T47D (cell line): ENCODE measurements at regions not wholly inside any gene's neighbourhood (a gene's known extent, or its start where the extent isn't known, plus 50 kb on each side); places are given as distances from the start of the nearest gene placed in this dataset.

ENCODE experiments used
- DNase-seq, 2 experiments: peaks; one replicate each; pipeline versions ENCODE4 v3.0.0 to v3.0.0-alpha.2; 2011 to 2012; ENCODE audit warnings: low read depth in 1 of 2, low spot score in 1 of 2
- JUND ChIP-seq: IDR thresholded peaks from 2 replicates; pipeline ENCODE4 v1.6.1; 2012; ENCODE audit warnings: low read depth
- in situ Hi-C: cut with HindIII; loops from 2 replicates; pipeline ENCODE4 v1.10.0; 2016; ENCODE audit warnings: low sequenced_read_pairs, low pct_unique_long_range_greater_than_20kb

DNA sequence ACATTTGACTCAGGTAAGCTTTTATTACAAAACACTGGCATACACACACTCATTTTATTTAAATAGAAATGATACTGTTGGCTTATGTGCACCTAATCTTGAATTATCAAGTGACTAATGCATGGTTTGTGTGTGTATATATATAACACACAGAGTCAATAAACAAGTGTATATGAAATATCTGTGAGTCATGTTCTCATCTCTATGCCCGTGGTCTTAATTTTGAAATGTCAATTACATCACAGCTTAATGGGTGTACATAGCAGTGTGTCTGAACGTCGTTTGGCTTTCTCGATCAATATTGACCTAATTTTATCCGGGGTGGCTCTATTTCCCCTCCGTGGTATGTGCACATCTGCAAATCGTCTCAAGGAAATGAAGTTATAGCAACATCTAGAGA lies 104.0 kb upstream of the ZFP64 start:
- DNase-seq: no peak

DNA sequence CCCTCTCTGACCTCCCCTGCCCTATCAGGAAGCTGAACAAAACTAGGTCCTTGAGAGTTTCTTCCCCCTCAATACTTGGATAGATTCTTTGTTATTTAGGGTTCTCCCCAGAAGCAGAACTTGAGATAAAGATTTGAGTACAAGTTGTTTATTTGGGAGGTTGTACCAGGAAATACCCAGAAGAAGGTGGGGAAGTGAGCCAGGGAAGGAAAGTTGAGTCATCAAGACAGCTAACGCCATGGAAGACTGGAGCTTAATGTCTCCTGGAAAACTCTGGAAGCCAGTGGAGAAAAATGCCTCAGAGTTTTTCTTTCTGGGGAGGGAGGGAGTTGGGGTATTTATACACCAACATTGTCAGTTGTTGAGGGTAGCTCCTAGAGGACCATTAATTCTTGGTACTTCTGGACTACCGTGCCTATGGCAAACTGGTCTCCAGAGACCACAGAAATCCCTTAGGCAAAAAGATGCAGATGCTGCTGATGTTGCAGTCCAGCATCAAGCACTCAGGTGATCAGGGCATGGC lies 102.6 kb upstream of the ZFP64 start:
- in situ Hi-C loops: no loop called here
- no peak for DNase-seq

More for the DNA sequence above, 104.0 kb upstream of the ZFP64 start:
- in situ Hi-C loops: no loop called here
- TF ChIP-seq JUND: no peak

GRCh38 chr20:52291109-52291508 lies 99.5 kb upstream of the ZFP64 start:
- DNase-seq: no peak
- in situ Hi-C loops: no loop called here

More for the DNA sequence above, 102.6 kb upstream of the ZFP64 start:
- no peak for TF ChIP-seq JUND

DNA sequence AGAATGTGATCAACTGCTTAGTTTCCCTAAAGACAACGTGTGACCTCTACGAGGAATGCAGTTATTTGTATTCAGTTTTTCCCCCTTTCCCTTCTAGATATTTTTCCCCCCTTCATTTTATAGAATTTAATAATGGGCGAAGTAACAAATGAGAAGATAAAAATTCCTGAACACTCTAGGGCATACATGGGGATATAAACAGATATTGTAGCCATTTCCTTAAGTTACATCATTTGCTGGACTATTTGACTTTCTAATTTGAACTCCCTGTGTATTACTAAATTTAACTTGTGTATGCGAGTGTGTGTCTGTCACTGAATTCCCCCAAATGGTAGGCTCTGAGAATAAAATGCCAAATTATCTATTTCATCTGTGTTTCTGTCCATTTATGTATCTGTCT lies 99.0 kb upstream of the ZFP64 start:
- TF ChIP-seq JUND: no peak
- no peak for DNase-seq
- in situ Hi-C loops: no loop called here

More at GRCh38 chr20:52291109-52291508, 99.5 kb upstream of the ZFP64 start:
- TF ChIP-seq JUND: no peak

- in situ Hi-C loops: no loop called here
- no peak for DNase-seq
- no peak for TF ChIP-seq JUND
These were observed 98.5 kb upstream of the ZFP64 start for GRCh38 chr20:52289956-52290565.

GRCh38 chr20:52280407-52280806 lies 88.8 kb upstream of the ZFP64 start:
- no peak for TF ChIP-seq JUND
- no peak for DNase-seq
- in situ Hi-C loops: no loop called here

DNA sequence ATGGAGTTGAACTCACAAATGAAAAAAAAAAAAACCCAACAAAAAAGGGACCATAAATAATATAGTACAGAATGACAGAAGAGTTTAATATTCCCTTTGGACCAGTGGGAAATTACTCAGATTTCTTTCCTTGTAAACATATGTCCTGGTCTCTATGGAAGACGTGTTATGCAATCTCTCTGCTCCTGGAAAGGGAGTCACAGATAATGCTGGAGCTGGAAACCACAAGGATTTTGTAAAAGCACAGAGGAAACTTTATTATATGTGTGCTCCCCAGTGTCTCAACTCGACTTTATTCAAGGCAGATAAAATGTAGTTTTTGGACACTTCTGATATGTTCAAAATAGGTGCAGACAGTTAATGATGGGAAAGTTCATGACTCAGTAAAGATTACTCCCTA lies 88.1 kb upstream of the ZFP64 start:
- DNase-seq: no peak
- in situ Hi-C loops: no loop called here
- TF ChIP-seq JUND: no peak

DNA sequence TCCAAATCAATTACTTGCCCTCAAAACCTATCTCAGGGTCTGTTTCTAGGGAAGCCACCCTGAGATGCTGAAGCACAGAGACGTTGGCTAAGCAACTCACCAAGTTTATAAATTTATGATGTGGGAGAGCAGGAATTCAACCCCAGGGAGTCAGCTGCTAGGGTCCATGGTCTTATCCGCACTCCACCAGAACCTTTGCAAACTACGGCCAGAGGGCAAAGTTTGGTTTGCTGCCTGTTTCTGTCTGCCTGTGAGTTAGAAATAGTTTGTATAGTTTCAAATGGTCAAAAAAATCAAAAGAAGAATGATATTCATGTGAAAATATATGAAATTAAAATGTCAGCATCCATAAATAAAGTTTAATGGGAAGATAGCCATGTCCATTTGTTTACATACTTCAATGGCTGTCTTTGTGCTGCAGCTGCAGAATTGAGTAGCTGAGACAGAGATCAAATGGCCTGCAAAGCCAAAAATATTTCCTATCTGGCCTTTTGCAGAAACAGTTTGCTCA lies 83.7 kb upstream of the ZFP64 start:
- in situ Hi-C loops: no loop called here
- DNase-seq: no peak
- no peak for TF ChIP-seq JUND

- in situ Hi-C loops: no loop called here
- no peak for DNase-seq
- no peak for TF ChIP-seq JUND
These were observed 79.1 kb upstream of the ZFP64 start for GRCh38 chr20:52270696-52271095.

DNA sequence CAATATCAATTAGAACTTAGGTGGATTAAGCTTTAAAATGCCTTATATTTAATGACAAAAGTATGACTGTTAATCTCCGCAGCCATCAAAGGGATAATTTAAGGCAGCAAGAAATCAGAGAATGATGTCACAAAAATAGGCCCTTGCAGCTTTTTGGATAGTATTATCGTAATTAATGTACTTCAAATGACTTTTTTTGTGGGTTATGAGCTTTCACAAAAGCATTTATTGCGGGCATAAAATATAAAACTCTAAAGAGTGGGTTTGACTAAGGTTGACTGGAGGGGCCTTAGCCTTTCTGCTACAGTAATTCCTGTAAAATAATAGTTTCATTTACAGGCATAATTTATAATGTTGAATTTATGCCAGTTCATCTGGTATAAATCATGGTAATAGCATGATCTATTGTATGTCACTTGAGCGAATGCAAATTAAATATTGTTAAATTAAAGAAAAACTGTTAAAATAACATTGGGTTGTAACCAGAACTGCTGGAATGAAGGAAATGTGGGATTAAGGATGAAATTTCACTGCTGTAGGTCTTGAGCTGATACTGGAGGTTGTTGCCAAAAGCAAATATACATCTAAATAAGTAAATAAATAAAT lies 78.5 kb upstream of the ZFP64 start:
- in situ Hi-C loops: no loop called here

GRCh38 chr20:52269321-52269720 lies 77.7 kb upstream of the ZFP64 start:
- no peak for DNase-seq
- in situ Hi-C loops: no loop called here
- TF ChIP-seq JUND: no peak

More for the DNA sequence above, 78.5 kb upstream of the ZFP64 start:
- no peak for DNase-seq
- TF ChIP-seq JUND: no peak

DNA sequence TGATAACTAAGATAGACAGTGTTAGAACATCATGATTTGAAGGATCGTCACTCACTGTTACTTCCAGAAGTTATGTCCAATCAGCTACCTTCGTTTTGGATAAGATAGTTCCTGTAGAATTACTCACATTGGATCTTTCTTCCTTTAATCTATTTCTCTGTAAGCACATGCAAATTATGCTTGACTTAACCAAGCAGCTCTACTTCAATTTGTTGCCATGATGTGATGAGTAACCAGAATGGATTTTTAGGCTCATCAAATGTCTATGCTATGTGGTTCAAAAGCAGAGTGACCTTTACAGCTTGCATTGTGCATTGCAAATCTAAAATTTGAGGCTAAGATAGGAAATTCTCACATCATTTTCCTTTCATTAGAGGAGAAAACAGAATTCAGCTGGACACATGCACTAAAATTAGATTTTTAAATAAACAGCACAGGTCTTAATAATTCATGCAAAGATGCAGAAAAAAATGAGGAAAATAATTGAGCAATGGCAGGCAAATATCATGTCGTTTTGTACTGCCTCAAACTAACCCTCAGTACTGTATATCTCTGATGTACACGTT lies 76.7 kb upstream of the ZFP64 start:
- no peak for TF ChIP-seq JUND
- in situ Hi-C loops: no loop called here
- DNase-seq: no peak

GRCh38 chr20:52267418-52267817 lies 75.8 kb upstream of the ZFP64 start:
- in situ Hi-C loops: no loop called here

More at GRCh38 chr20:52267418-52267817, 75.8 kb upstream of the ZFP64 start:
- DNase-seq: no peak
- no peak for TF ChIP-seq JUND
